ENCODE measurements at regions not wholly inside any gene's neighbourhood (a gene's known extent, or its start where the extent isn't known, plus 50 kb on each side); places are given as distances from the start of the nearest gene placed in this dataset.

DNA sequence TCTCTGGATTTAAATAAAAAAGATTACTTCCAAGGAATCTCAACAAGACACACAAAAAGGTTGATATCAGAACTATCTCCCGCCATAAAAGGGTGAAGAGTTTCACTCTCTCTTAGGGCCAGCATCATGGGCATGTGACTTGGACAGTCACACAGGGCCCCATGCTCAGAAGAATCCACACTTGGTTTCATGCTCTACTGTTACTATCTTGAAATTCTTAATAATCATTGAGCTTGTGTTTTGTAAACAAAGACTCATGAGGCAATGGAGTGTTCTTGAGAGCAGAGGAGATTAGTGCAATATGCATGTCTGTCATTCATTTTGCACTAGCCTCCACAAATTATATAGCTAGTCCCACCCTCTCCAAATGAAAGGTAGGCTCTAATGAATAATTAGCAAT is 58.4 kb downstream of the HMHB1 start:
- no peak for DNase-seq (ENCODE audit: low read depth)
- no peak overlapping the region for H3K4me3 ChIP-seq (ENCODE audit: low read depth, low read length)
- TF ChIP-seq, protein P1, sequence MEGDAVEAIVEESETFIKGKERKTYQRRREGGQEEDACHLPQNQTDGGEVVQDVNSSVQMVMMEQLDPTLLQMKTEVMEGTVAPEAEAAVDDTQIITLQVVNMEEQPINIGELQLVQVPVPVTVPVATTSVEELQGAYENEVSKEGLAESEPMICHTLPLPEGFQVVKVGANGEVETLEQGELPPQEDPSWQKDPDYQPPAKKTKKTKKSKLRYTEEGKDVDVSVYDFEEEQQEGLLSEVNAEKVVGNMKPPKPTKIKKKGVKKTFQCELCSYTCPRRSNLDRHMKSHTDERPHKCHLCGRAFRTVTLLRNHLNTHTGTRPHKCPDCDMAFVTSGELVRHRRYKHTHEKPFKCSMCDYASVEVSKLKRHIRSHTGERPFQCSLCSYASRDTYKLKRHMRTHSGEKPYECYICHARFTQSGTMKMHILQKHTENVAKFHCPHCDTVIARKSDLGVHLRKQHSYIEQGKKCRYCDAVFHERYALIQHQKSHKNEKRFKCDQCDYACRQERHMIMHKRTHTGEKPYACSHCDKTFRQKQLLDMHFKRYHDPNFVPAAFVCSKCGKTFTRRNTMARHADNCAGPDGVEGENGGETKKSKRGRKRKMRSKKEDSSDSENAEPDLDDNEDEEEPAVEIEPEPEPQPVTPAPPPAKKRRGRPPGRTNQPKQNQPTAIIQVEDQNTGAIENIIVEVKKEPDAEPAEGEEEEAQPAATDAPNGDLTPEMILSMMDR (conservative IDR thresholded peaks at IDR 0.05; ENCODE audit: low read depth, low read length) = no peak

DNA sequence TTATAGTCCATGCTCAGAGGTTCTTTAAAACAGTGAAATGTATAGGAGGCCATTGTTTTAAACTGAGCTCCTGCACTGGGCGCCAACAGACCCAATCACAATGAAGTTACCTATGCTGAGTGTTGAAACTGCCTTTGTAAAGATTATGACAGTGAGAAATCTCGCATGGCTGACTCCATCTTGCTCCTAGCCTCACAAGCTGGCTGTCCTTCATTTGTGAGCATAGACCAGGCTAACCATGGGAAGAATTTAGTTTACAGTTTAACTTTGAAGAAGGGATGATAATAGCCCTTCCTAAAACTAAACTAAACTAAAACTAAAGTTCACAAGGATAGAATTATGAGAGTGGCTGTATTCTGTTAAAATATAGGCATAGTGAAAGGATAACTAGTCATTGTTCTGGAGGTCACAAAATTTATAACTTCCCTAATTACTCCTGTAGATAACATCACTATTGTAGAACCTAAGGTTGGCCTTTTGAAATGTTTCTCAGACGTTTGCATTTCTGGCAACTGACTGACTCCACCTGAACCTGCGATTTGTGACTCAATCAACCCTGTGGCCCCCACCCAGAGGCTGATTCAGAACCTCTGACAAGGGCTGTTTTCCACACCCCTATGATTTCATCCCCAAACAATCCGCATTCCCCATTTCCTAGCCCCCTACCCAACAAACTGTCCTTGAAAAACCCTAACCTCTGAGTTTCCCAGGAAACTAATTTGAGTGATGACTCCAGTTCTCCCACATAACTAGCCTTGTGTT is 59.1 kb downstream of the HMHB1 start:
- no peak overlapping the region for H3K4me3 ChIP-seq (ENCODE audit: low read depth, low read length)
- DNase-seq (ENCODE audit: low read depth) = peak; percentile 54
- TF ChIP-seq, protein P1 (conservative IDR thresholded peaks at IDR 0.05; ENCODE audit: low read depth, low read length) = no peak

DNA sequence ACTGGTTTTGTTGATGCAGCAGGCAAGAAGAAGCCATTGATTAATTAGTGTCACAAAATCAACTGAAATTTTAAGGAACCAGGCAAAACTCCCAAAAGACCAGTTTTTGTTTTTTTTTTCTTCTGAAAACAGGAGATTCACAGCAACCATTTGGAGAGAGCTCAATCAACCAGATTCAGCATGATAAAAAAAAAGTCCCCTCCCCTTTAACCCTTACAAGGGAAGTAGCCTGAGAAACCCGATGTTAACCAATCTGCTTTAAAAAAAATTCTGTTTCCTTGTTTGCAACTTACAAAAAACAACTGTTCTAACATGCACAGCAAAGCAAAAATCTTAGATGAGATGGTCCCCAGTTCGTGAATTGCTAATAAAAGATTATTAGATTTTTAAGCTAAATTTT is 59.7 kb downstream of the HMHB1 start:
- TF ChIP-seq, protein P1 (conservative IDR thresholded peaks at IDR 0.05; ENCODE audit: low read depth, low read length) = no peak
- DNase-seq (ENCODE audit: low read depth) = no peak

DNA sequence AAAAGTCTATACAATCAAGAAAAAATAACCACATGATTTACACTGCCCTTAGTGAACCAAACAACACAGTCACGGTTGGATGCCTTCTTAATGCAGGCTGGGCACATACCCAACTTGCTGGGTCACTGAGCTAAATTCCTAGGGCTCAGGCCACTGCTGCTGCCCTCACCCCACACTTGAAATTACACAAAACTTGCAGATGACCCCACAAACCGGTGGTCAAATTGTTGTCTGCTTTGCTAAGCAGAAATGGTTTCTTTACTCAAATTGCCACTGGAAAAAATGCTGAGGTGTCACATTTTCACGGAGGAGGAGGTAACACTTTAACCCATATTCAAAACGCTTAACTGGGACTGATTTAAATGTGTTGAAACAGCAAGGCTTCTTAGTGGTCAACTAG is 62.4 kb downstream of the HMHB1 start:
- no peak overlapping the region for H3K4me3 ChIP-seq (ENCODE audit: low read depth, low read length)
- peak; percentile 86 for DNase-seq (ENCODE audit: low read depth)

More for the DNA sequence above, 59.7 kb downstream of the HMHB1 start:
- H3K4me3 ChIP-seq (ENCODE audit: low read depth, low read length) = no peak overlapping the region

DNA sequence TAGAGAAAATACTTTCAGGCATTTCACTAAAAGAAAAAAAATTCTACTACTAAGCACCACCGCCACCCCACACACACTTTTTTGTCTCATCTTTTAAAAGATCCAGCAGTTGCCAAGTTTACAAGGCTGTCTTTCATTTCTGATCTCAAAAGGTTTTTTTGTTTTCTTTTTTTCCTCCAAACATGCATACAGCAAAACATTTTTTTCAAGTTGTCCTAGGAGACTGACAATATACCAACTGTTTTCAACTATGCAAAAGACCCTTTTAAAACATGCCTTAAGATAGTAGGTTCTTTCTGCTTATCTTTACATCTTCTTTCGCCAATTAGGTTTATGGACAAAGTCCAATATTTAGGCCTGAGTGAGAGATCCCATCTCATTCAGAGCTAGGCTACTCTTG is 65.2 kb downstream of the HMHB1 start:
- no peak overlapping the region for H3K4me3 ChIP-seq (ENCODE audit: low read depth, low read length)
- TF ChIP-seq, protein P1 (conservative IDR thresholded peaks at IDR 0.05; ENCODE audit: low read depth, low read length) = no peak
- no peak for DNase-seq (ENCODE audit: low read depth)

More for the DNA sequence above, 62.4 kb downstream of the HMHB1 start:
- TF ChIP-seq, protein P1 (conservative IDR thresholded peaks at IDR 0.05; ENCODE audit: low read depth, low read length) = no peak

DNA sequence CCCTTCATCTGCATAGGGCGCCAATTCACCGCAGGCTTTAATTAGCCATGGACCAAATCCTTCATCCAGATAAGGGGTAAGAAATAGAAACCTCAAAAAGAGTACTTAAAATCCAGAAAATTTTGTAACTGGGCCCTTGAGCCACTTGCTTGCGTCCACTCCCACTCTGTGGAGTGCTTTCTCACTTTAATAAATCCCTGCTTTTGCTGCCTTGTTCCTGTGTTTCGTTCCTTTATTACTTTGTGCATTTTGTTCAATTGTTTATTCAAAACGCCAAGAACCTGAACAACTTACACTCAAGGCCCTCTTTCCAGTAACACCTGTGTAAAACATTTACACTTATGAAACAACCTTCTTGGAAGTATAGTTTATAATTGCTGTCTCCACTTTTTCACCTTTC is 66.5 kb downstream of the HMHB1 start:
- no peak overlapping the region for H3K4me3 ChIP-seq (ENCODE audit: low read depth, low read length)
- no peak for DNase-seq (ENCODE audit: low read depth)
- TF ChIP-seq, protein P1 (conservative IDR thresholded peaks at IDR 0.05; ENCODE audit: low read depth, low read length) = no peak

DNA sequence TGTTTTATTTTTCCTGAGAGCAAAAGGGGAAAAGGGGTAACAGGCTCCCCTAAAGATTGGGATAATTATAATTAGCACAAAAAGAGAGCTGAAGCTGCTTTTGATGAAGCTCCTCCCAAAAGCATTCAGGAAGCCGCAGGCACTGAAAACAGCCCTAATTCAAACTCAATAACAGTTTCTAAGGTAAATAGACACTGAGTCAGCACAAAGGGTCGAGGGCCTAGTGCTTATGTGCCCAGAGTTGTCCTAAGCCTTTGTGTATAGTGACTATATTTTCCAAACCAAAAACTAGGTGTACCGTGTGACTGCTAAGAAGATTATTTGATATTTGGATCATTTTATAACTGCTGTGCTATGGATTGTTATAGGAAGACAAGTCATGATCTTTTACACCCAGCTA is 67.7 kb downstream of the HMHB1 start:
- no peak for DNase-seq (ENCODE audit: low read depth)
- H3K4me3 ChIP-seq (ENCODE audit: low read depth, low read length) = no peak overlapping the region
- TF ChIP-seq, protein P1 (conservative IDR thresholded peaks at IDR 0.05; ENCODE audit: low read depth, low read length) = no peak

Measured in epithelial cell of proximal tubule (primary cell).